ENCODE measurements at regions not wholly inside any gene's neighbourhood (a gene's known extent, or its start where the extent isn't known, plus 50 kb on each side); places are given as distances from the start of the nearest gene placed in this dataset.

- TF ChIP-seq CTCF (IDR thresholded peaks at IDR 0.05) (no peak), POLR2AphosphoS5 (IDR thresholded peaks at IDR 0.05) (no peak), EP300 (IDR thresholded peaks at IDR 0.05; ENCODE audit: low read depth) (no peak)
Observed at GRCh38 chr18:78268226-78268988, 711.2 kb upstream of the SALL3 start.
